Vagina (tissue), 2 donors: ENCODE measurements at regions not wholly inside any gene's neighbourhood (a gene's known extent, or its start where the extent isn't known, plus 50 kb on each side); places are given as distances from the start of the nearest gene placed in this dataset.

Source experiments
- CTCF ChIP-seq, 3 experiments: fragments of 450-650 bp in 2 of 3; fragments of 200-600 bp in 1 of 3; sonication (generic) in 1 of 3; IDR thresholded peaks; one replicate each; pipeline ENCODE4 v1.5.1; 2017 to 2019; ENCODE audit warnings: antibody characterized with exemption in 3 of 3, mild to moderate bottlenecking in 2 of 3, moderate library complexity in 2 of 3
- POLR2A ChIP-seq, 2 donors: fragments of 450-650 bp; IDR thresholded peaks; one replicate each; pipeline ENCODE4 v1.6.1; 2017; ENCODE audit warnings: antibody characterized with exemption in 2 of 2, mild to moderate bottlenecking in 2 of 2, moderate library complexity in 2 of 2
- POLR2AphosphoS5 ChIP-seq, 2 donors: sonication (generic); formaldehyde crosslinking; IDR thresholded peaks; one replicate each; pipeline ENCODE4 v1.9.0; 2017; ENCODE audit warnings: antibody characterized with exemption in 2 of 2, mild to moderate bottlenecking in 2 of 2, low read depth in 1 of 2; ENCODE audit not compliant: insufficient read depth in 1 of 2

GRCh38 chr2:2638547-2639220, 307.6 kb upstream of the MYT1L start:
- TF ChIP-seq CTCF (IDR thresholded peaks at IDR 0.05) (no peak), POLR2A (IDR thresholded peaks at IDR 0.05) (no peak), POLR2AphosphoS5 (IDR thresholded peaks at IDR 0.05; ENCODE audit: insufficient read depth in 1 of 2, low read depth in 1 of 2) (no peak)
